Tibial nerve (tissue), 4 donors: ENCODE measurements at regions not wholly inside any gene's neighbourhood (a gene's known extent, or its start where the extent isn't known, plus 50 kb on each side); places are given as distances from the start of the nearest gene placed in this dataset.

Source experiments
- CTCF ChIP-seq, 5 experiments: fragments of 200-600 bp in 3 of 5; fragments of 450-650 bp in 2 of 5; sonication (generic) in 3 of 5; IDR thresholded peaks; one replicate each; pipeline ENCODE4 v1.5.1; 2016 to 2019; ENCODE audit warnings: antibody characterized with exemption in 5 of 5, mild to moderate bottlenecking in 3 of 5, moderate library complexity in 2 of 5
- EP300 ChIP-seq, 2 donors: sonication (generic); formaldehyde crosslinking; IDR thresholded peaks; one replicate each; pipeline ENCODE4 v1.6.1; 2017; ENCODE audit warnings: antibody characterized with exemption in 2 of 2, mild to moderate bottlenecking in 1 of 2
- POLR2A ChIP-seq, 2 donors: fragments of 450-650 bp; IDR thresholded peaks; one replicate each; pipeline ENCODE4 v1.6.1; 2017; ENCODE audit warnings: antibody characterized with exemption in 2 of 2, mild to moderate bottlenecking in 2 of 2, moderate library complexity in 2 of 2

- TF ChIP-seq CTCF (IDR thresholded peaks at IDR 0.05) (no peak), POLR2A (IDR thresholded peaks at IDR 0.05) (no peak), EP300 (IDR thresholded peaks at IDR 0.05) (no peak)
Measured at GRCh38 chr1:221462345-221462744, 279.5 kb downstream of the DUSP10 start.
